ENCODE measurements at regions not wholly inside any gene's neighbourhood (a gene's known extent, or its start where the extent isn't known, plus 50 kb on each side); places are given as distances from the start of the nearest gene placed in this dataset.

DNA sequence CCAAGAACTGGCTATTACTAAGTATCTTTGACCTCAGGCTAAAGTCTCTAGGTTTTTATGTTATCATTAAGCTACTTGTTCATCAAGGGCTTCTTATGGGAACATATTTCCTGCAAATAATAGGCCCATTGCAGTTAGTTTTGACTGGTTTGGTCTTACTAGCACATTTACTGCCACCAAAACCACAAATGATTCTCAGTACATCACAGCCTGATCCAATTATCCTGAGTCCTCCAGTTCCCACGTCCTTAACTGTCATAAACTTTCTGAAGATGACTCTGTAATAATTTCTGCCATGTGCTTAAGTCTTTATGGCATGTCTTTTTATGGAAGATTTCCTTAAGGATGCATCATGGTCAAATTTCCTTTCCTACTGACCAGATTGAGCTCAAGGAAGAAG is 123.3 kb upstream of the TANK start:
- Histone ChIP-seq H3K79me2 (ENCODE audit: insufficient read depth, low read length) (no peaks in the 10 kb centered on the region), H3K9ac (ENCODE audit: low read depth, low read length, poor library complexity, severe bottlenecking) (no peak overlapping the region)

DNA sequence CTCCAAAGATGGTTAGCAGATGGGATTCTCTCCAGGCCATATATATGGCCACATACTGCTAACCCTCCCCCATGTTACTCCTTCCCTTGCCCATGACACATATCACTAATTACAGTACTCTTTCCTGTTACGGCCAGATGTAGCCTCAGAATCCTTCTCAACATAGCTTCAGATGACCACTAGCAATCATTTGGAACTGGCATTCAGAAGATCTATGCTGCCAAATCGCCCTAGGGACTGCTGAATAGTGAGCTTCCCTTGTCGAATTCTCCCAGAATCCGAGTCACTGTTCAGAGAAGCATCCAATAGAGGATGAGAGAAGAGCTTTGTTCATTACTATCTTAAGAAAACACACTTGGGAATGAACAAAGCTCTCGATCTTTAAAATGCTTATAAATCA is 121.2 kb upstream of the TANK start:
- H3K4me1 ChIP-seq (ENCODE audit: insufficient read depth, low read length, poor library complexity, severe bottlenecking): no peaks in the 10 kb centered on the region
- no peaks in the 10 kb centered on the region for H3F3A ChIP-seq (ENCODE audit: low read depth)
- no peak overlapping the region for H2AFZ ChIP-seq (ENCODE audit: low read length)
- H4K20me1 ChIP-seq (ENCODE audit: insufficient read depth, low read length, poor library complexity, severe bottlenecking): no peaks in the 10 kb centered on the region
- no peak overlapping the region for H3K4me2 ChIP-seq (ENCODE audit: low read depth, low read length, poor library complexity, severe bottlenecking)
- TF ChIP-seq, protein P1, sequence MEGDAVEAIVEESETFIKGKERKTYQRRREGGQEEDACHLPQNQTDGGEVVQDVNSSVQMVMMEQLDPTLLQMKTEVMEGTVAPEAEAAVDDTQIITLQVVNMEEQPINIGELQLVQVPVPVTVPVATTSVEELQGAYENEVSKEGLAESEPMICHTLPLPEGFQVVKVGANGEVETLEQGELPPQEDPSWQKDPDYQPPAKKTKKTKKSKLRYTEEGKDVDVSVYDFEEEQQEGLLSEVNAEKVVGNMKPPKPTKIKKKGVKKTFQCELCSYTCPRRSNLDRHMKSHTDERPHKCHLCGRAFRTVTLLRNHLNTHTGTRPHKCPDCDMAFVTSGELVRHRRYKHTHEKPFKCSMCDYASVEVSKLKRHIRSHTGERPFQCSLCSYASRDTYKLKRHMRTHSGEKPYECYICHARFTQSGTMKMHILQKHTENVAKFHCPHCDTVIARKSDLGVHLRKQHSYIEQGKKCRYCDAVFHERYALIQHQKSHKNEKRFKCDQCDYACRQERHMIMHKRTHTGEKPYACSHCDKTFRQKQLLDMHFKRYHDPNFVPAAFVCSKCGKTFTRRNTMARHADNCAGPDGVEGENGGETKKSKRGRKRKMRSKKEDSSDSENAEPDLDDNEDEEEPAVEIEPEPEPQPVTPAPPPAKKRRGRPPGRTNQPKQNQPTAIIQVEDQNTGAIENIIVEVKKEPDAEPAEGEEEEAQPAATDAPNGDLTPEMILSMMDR (conservative IDR thresholded peaks at IDR 0.05; ENCODE audit: low read length): no peak
- TF ChIP-seq EZH2phosphoT487 (IDR thresholded peaks at IDR 0.05; ENCODE audit: borderline replicate concordance): no peak
- no peaks in the 10 kb centered on the region for H3K36me3 ChIP-seq (ENCODE audit: insufficient read depth, low read length)
- H3K9ac ChIP-seq (ENCODE audit: low read depth, low read length, poor library complexity, severe bottlenecking): no peak overlapping the region
- no peak overlapping the region for H3K4me3 ChIP-seq (ENCODE audit: low read length, poor library complexity, severe bottlenecking)
- H3K9me2 ChIP-seq (replicated peaks; ENCODE audit: low read depth, low read length): no peaks in the 10 kb centered on the region
- H3K27me3 ChIP-seq (ENCODE audit: insufficient read depth, low read length, poor library complexity, severe bottlenecking): no peaks in the 10 kb centered on the region
- H3K79me2 ChIP-seq (ENCODE audit: insufficient read depth, low read length): no peaks in the 10 kb centered on the region
- no peaks in the 10 kb centered on the region for H3K9me3 ChIP-seq (ENCODE audit: insufficient read depth, low read depth, low read length)

More for the DNA sequence above, 123.3 kb upstream of the TANK start:
- Histone ChIP-seq H2AFZ (ENCODE audit: low read length) (no peak overlapping the region), H3K36me3 (ENCODE audit: insufficient read depth, low read length) (no peaks in the 10 kb centered on the region), H3K4me2 (ENCODE audit: low read depth, low read length, poor library complexity, severe bottlenecking) (no peak overlapping the region), H4K20me1 (ENCODE audit: insufficient read depth, low read length, poor library complexity, severe bottlenecking) (no peaks in the 10 kb centered on the region), H3K9me3 (ENCODE audit: insufficient read depth, low read depth, low read length) (no peaks in the 10 kb centered on the region), H3K4me3 (ENCODE audit: low read length, poor library complexity, severe bottlenecking) (no peak overlapping the region), H3F3A (ENCODE audit: low read depth) (no peaks in the 10 kb centered on the region), H3K4me1 (ENCODE audit: insufficient read depth, low read length, poor library complexity, severe bottlenecking) (no peaks in the 10 kb centered on the region), H3K27me3 (ENCODE audit: insufficient read depth, low read length, poor library complexity, severe bottlenecking) (no peaks in the 10 kb centered on the region), H3K9me2 (replicated peaks; ENCODE audit: low read depth, low read length) (no peaks in the 10 kb centered on the region)
- TF ChIP-seq EZH2phosphoT487 (IDR thresholded peaks at IDR 0.05; ENCODE audit: borderline replicate concordance): no peak
- TF ChIP-seq, protein P1 (conservative IDR thresholded peaks at IDR 0.05; ENCODE audit: low read length): no peak

DNA sequence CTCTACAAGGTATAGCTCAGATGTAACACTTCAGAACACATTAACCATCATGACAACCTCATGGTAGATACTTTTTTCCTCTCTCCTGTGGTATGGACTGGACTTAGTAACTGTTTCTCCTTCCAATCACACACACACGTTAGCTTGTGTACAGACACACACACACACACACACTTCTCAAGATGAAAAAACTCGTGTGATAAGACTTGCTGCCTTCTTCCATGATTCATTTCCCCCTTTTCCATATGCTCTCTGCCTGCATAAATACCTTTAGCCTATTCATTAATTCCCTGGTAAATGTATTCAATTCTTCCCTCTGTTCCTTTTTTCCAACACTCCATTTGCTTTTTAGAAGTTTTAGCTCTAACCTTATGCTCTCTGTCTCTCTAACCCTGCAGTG is 118.9 kb upstream of the TANK start:
- Histone ChIP-seq H4K20me1 (ENCODE audit: insufficient read depth, low read length, poor library complexity, severe bottlenecking) (no peaks in the 10 kb centered on the region), H3K27me3 (ENCODE audit: insufficient read depth, low read length, poor library complexity, severe bottlenecking) (no peaks in the 10 kb centered on the region), H2AFZ (ENCODE audit: low read length) (no peak overlapping the region), H3K4me1 (ENCODE audit: insufficient read depth, low read length, poor library complexity, severe bottlenecking) (no peaks in the 10 kb centered on the region), H3K4me3 (ENCODE audit: low read length, poor library complexity, severe bottlenecking) (no peak overlapping the region), H3F3A (ENCODE audit: low read depth) (no peaks in the 10 kb centered on the region), H3K79me2 (ENCODE audit: insufficient read depth, low read length) (no peaks in the 10 kb centered on the region), H3K9me3 (ENCODE audit: insufficient read depth, low read depth, low read length) (no peaks in the 10 kb centered on the region), H3K9me2 (replicated peaks; ENCODE audit: low read depth, low read length) (no peaks in the 10 kb centered on the region), H3K36me3 (ENCODE audit: insufficient read depth, low read length) (no peaks in the 10 kb centered on the region), H3K4me2 (ENCODE audit: low read depth, low read length, poor library complexity, severe bottlenecking) (no peak overlapping the region), H3K9ac (ENCODE audit: low read depth, low read length, poor library complexity, severe bottlenecking) (no peak overlapping the region)
- TF ChIP-seq, protein P1 (conservative IDR thresholded peaks at IDR 0.05; ENCODE audit: low read length): no peak
- TF ChIP-seq EZH2phosphoT487 (IDR thresholded peaks at IDR 0.05; ENCODE audit: borderline replicate concordance): no peak

All from Loucy (cell line).